Right lobe of liver (tissue), 6 donors: ENCODE measurements at regions not wholly inside any gene's neighbourhood (a gene's known extent, or its start where the extent isn't known, plus 50 kb on each side); places are given as distances from the start of the nearest gene placed in this dataset.

Experiments used
- ATAC-seq, 4 donors: fragments of 200-7000 bp; cut with Tn5 transposase; one replicate each; pipeline ENCODE4 v1.9.1; 2020; ENCODE audit warnings: mild to moderate bottlenecking in 4 of 4, moderate library complexity in 4 of 4
- DNase-seq, 3 donors: peaks; one replicate each; pipeline ENCODE4 v3.0.0-alpha.2; 2020
- H3K27ac ChIP-seq, 3 donors: fragments of 200-600 bp; one replicate each; pipeline ENCODE4 v1.8.0; 2022
- H3K27me3 ChIP-seq, 2 donors: fragments of 200-600 bp; one replicate each; pipeline ENCODE4 v1.8.0; 2022
- H3K36me3 ChIP-seq, 4 donors: fragments of 200-600 bp; sonication (generic) in 1 of 4; one replicate each; pipeline versions ENCODE4 v1.5.1 to v1.8.0; 2017 to 2022; ENCODE audit warnings: control low read depth in 1 of 4
- H3K4me1 ChIP-seq, 4 donors: fragments of 200-600 bp; sonication (generic) in 1 of 4; one replicate each; pipeline versions ENCODE4 v1.5.1 to v1.8.0; 2017 to 2022; ENCODE audit warnings: control low read depth in 1 of 4
- H3K4me3 ChIP-seq, 3 donors: fragments of 200-600 bp; one replicate each; pipeline ENCODE4 v1.8.0; 2022
- H3K9me3 ChIP-seq, 4 donors: fragments of 200-600 bp; sonication (generic) in 1 of 4; one replicate each; pipeline versions ENCODE4 v1.5.1 to v1.8.0; 2017 to 2022; ENCODE audit warnings: control low read depth in 1 of 4
- POLR2A ChIP-seq: fragments of 450-650 bp; IDR thresholded peaks from one replicate; pipeline ENCODE4 v1.6.1; 2017; ENCODE audit warnings: antibody characterized with exemption, mild to moderate bottlenecking
- WGBS: methylation state at CpG from one replicate; pipeline ENCODE4 v1.1.6; 2018; ENCODE audit warnings: low coverage, low lambda C conversion rate; ENCODE audit not compliant: insufficient coverage; ENCODE audit errors: missing lambda C conversion rate; 5-methylcytosine and 5-hydroxymethylcytosine counted together
- intact Hi-C, 2 donors: fragments of 100-400 bp; cut with DNase I; formaldehyde crosslinking; loops; one replicate each; pipeline versions ENCODE4 v1.11.2 to v1.14.1; 2022
- TF ChIP-seq, protein P1 (sequence below), 4 donors: fragments of 200-600 bp in 3 of 4; fragments of 450-650 bp in 1 of 4; IDR thresholded peaks; one replicate each; pipeline versions ENCODE4 v1.5.1 to v1.8.0; 2016 to 2022; ENCODE audit warnings: antibody characterized with exemption in 4 of 4, mild to moderate bottlenecking in 2 of 4
- donor health status: DM: no; HTN: yes; CAD: no.
- donor health status: DM: no; HTN: no; CAD: no.
- donor health status: DM: no; HTN: no; CAD: no.
- donor health status: DM: no; HTN: yes; CAD: no.
- donor health status: DM: no; HTN: yes; CAD: no.

DNA sequence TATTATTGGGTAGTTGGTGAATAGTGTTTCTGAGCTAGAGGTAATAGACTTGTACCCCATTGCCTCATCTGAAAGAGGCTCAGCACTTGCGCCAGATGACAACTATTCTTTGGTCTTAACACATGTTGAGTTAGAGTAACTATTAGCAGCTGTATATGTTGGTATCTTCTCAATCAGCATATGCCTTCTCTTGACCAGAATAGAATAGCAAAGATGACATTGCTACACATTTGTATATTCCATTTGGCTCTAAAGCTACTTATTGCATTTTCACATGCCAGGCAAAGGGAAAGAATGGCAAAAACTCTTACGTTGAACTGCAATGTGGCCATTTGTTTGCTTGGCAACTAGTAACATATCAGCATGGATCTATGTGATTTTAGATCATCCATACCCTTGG lies 173.8 kb upstream of the AGR3 start:
- no peaks in the 10 kb centered on the region for H3K36me3 ChIP-seq
- 100% methylated on average over 2 of the region's 2 CpGs for WGBS
- H3K27me3 ChIP-seq: no peaks in the 10 kb centered on the region
- no peak overlapping the region for H3K4me3 ChIP-seq
- no peak overlapping the region for H3K27ac ChIP-seq
- no peaks in the 10 kb centered on the region for H3K4me1 ChIP-seq
- intact Hi-C loops: no loop called here
- no peak for TF ChIP-seq POLR2A
- TF ChIP-seq, protein P1, sequence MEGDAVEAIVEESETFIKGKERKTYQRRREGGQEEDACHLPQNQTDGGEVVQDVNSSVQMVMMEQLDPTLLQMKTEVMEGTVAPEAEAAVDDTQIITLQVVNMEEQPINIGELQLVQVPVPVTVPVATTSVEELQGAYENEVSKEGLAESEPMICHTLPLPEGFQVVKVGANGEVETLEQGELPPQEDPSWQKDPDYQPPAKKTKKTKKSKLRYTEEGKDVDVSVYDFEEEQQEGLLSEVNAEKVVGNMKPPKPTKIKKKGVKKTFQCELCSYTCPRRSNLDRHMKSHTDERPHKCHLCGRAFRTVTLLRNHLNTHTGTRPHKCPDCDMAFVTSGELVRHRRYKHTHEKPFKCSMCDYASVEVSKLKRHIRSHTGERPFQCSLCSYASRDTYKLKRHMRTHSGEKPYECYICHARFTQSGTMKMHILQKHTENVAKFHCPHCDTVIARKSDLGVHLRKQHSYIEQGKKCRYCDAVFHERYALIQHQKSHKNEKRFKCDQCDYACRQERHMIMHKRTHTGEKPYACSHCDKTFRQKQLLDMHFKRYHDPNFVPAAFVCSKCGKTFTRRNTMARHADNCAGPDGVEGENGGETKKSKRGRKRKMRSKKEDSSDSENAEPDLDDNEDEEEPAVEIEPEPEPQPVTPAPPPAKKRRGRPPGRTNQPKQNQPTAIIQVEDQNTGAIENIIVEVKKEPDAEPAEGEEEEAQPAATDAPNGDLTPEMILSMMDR (IDR thresholded peaks at IDR 0.05): no peak
- no peak for ATAC-seq
- no peaks in the 10 kb centered on the region for H3K9me3 ChIP-seq
- DNase-seq: no peak

DNA sequence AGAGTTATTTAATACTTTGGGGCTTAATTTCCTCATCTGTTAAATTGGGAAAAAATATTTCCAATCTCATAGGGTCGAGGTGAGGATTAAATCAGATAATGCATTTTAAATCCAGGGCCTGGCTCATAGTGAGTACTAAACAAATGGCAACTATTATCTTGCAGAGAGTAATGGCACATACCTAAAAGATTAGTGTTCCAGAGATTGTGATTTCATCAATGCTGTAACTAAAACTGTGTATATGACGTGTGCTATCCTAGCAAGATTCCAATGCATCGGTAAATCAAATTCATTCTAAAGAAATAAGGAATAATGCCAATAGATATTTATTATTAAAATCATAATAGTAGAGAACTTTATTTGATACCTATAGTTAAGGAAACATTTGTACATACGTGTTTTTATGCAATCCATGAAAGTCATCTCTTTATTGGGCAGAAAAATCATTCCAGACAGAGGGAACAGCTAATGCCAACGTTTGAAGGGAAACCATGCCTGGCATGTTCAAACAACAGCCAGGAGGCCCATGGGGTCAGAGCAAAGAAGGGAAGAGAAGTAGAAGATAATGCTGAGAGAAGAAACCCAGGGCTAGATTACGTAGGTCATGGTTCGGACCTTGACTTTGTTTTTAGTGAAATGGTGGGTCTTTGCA lies 174.8 kb upstream of the AGR3 start:
- no peak for ATAC-seq
- TF ChIP-seq, protein P1 (IDR thresholded peaks at IDR 0.05): no peak
- no peak for TF ChIP-seq POLR2A
- Histone ChIP-seq H3K27ac (no peak overlapping the region), H3K36me3 (no peaks in the 10 kb centered on the region), H3K4me3 (no peak overlapping the region), H3K4me1 (no peaks in the 10 kb centered on the region), H3K27me3 (no peaks in the 10 kb centered on the region), H3K9me3 (no peaks in the 10 kb centered on the region)
- intact Hi-C loops: no loop called here
- 84% methylated on average over 7 of the region's 7 CpGs for WGBS
- no peak for DNase-seq

DNA sequence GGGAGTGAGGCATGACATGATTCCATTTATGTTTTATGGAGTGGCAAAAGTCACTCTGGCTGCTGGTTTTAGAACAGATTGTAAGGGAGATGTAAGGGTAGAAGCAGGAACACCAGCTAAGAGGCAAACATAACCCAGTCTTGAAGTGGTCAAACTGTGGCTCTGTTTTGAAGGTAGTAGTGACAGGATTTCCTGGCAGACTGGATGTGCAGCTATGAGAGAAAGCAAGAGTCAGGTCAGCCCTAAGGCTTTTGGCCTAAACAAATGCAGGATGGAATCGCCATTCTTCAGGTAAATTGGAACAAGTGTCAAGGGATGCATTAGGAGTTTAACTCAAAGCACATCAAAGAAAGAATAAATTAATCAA lies 175.3 kb upstream of the AGR3 start:
- Histone ChIP-seq H3K4me1 (peaks cover 0 to 4% (median 0%) of the 10 kb centered on the region in 4 donors), H3K9me3 (no peaks in the 10 kb centered on the region), H3K36me3 (no peaks in the 10 kb centered on the region), H3K27me3 (no peaks in the 10 kb centered on the region), H3K4me3 (no peak overlapping the region), H3K27ac (no peak overlapping the region)
- DNase-seq (no peak), ATAC-seq (no peak)
- whole genome bisulfite sequencing: no CpG with 5 or more reads among the region's 1 CpG
- intact Hi-C loops: no loop called here
- TF ChIP-seq POLR2A: no peak
- TF ChIP-seq, protein P1 (IDR thresholded peaks at IDR 0.05): no peak

DNA sequence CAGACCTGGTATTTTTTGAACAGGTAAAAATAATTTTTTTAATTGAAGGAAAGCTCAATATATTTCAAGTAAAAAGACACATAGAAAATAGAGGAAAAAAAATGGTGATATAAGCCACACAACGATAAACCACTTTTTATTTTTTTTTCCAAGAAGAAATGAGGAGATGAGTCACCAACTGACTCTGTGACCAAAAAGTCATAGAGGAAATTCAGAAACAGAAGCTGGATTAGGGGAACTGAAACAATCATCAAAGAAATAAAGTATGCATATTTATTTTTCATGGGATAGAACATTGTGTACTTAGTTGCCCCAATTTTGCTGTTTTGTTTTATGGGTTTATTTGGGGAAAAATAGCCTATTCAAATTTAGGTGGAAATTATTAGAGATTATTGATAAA lies 176.8 kb upstream of the AGR3 start:
- Histone ChIP-seq H3K36me3 (no peaks in the 10 kb centered on the region), H3K27ac (no peak overlapping the region), H3K4me1 (peaks cover 0 to 7% (median 0%) of the 10 kb centered on the region in 4 donors), H3K4me3 (no peak overlapping the region), H3K27me3 (no peaks in the 10 kb centered on the region), H3K9me3 (no peaks in the 10 kb centered on the region)
- intact Hi-C loops: no loop called here
- ATAC-seq (peak in 2 of 4 donors; percentile 19 to 45), DNase-seq (no peak)
- 44% methylated on average over 1 of the region's 1 CpG for WGBS
- TF ChIP-seq POLR2A: no peak
- TF ChIP-seq, protein P1 (IDR thresholded peaks at IDR 0.05): no peak

DNA sequence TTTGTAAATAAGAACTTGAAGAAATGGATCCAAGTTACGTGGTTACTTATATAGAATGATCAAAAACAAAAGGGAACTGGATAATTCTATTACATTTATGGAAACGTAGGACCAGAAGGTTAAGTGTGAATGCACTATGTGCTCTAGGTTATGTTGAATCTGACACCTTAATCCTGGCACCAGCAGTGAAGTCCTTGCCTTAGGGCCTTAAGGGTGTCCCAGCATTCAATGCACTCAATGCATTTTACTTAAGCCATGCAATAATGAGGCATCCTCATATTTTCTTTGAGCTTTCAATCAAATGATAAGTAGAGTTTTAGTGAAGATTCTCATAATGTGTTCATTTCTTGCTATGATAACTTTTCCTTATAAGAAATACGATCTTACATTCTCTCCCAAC lies 178.3 kb upstream of the AGR3 start:
- ATAC-seq (no peak), DNase-seq (no peak)
- no peak for TF ChIP-seq POLR2A
- TF ChIP-seq, protein P1 (IDR thresholded peaks at IDR 0.05): no peak
- H3K4me1 ChIP-seq: peaks cover 0 to 7% (median 0%) of the 10 kb centered on the region in 4 donors
- H3K9me3 ChIP-seq: no peaks in the 10 kb centered on the region
- H3K36me3 ChIP-seq: no peaks in the 10 kb centered on the region
- H3K4me3 ChIP-seq: no peak overlapping the region
- H3K27me3 ChIP-seq: no peaks in the 10 kb centered on the region
- 81% methylated on average over 3 of the region's 3 CpGs for WGBS
- intact Hi-C loops: no loop called here
- no peak overlapping the region for H3K27ac ChIP-seq
